ENCODE measurements at regions not wholly inside any gene's neighbourhood (a gene's known extent, or its start where the extent isn't known, plus 50 kb on each side); places are given as distances from the start of the nearest gene placed in this dataset.

- TF ChIP-seq MAX (IDR thresholded peaks at IDR 0.05; ENCODE audit: low read depth, low read length) (no peak), POLR2A (IDR thresholded peaks at IDR 0.05; ENCODE audit: extremely low read depth, insufficient read length) (no peak), CTCF (IDR thresholded peaks at IDR 0.05; ENCODE audit: low read depth, low read length) (no peak), MYC (IDR thresholded peaks at IDR 0.05; ENCODE audit: low read depth, low read length) (no peak)
- H3K4me3 ChIP-seq (ENCODE audit: low read depth, low read length), result no peak overlapping the region
- no peak for DNase-seq (ENCODE audit: low read depth)
Measured at GRCh38 chr14:97295108-97295710, 498.0 kb downstream of the VRK1 start.

GRCh38 chr14:97296176-97296575 lies 499.0 kb downstream of the VRK1 start:
- TF ChIP-seq POLR2A (IDR thresholded peaks at IDR 0.05; ENCODE audit: extremely low read depth, insufficient read length) (no peak), CTCF (IDR thresholded peaks at IDR 0.05; ENCODE audit: low read depth, low read length) (no peak), MYC (IDR thresholded peaks at IDR 0.05; ENCODE audit: low read depth, low read length) (no peak), MAX (IDR thresholded peaks at IDR 0.05; ENCODE audit: low read depth, low read length) (no peak)
- no peak for DNase-seq (ENCODE audit: low read depth)
- no peak overlapping the region for H3K4me3 ChIP-seq (ENCODE audit: low read depth, low read length)

GRCh38 chr14:97297100-97297499 lies 499.9 kb downstream of the VRK1 start:
- TF ChIP-seq POLR2A (IDR thresholded peaks at IDR 0.05; ENCODE audit: extremely low read depth, insufficient read length) (no peak), MYC (IDR thresholded peaks at IDR 0.05; ENCODE audit: low read depth, low read length) (no peak), CTCF (IDR thresholded peaks at IDR 0.05; ENCODE audit: low read depth, low read length) (no peak), MAX (IDR thresholded peaks at IDR 0.05; ENCODE audit: low read depth, low read length) (no peak)
- DNase-seq (ENCODE audit: low read depth), result no peak
- no peak overlapping the region for H3K4me3 ChIP-seq (ENCODE audit: low read depth, low read length)

- TF ChIP-seq MAX (IDR thresholded peaks at IDR 0.05; ENCODE audit: low read depth, low read length) (no peak), CTCF (IDR thresholded peaks at IDR 0.05; ENCODE audit: low read depth, low read length) (peak; percentile 55)
- peak; percentile 14 for DNase-seq (ENCODE audit: low read depth)
- no peak overlapping the region for H3K4me3 ChIP-seq (ENCODE audit: low read depth, low read length)
Measured at GRCh38 chr14:97298331-97298730, 501.1 kb downstream of the VRK1 start.

GRCh38 chr14:97298736-97299135 lies 501.6 kb downstream of the VRK1 start:
- DNase-seq (ENCODE audit: low read depth), result no peak
- no peak overlapping the region for H3K4me3 ChIP-seq (ENCODE audit: low read depth, low read length)
- TF ChIP-seq POLR2A (IDR thresholded peaks at IDR 0.05; ENCODE audit: extremely low read depth, insufficient read length) (no peak), CTCF (IDR thresholded peaks at IDR 0.05; ENCODE audit: low read depth, low read length) (no peak), MYC (IDR thresholded peaks at IDR 0.05; ENCODE audit: low read depth, low read length) (no peak), MAX (IDR thresholded peaks at IDR 0.05; ENCODE audit: low read depth, low read length) (no peak)

GRCh38 chr14:97299661-97300060 lies 502.5 kb downstream of the VRK1 start:
- TF ChIP-seq MYC (IDR thresholded peaks at IDR 0.05; ENCODE audit: low read depth, low read length), result no peak
- no peak for DNase-seq (ENCODE audit: low read depth)
- H3K4me3 ChIP-seq (ENCODE audit: low read depth, low read length), result no peak overlapping the region

All from NB4 (cell line).